ENCODE measurements at regions not wholly inside any gene's neighbourhood (a gene's known extent, or its start where the extent isn't known, plus 50 kb on each side); places are given as distances from the start of the nearest gene placed in this dataset.
"Not testable (repeated sequence)": the region's sequence is repeated elsewhere in the genome, so short reads cannot be mapped to it uniquely, and the experiment has no call there.

DNA sequence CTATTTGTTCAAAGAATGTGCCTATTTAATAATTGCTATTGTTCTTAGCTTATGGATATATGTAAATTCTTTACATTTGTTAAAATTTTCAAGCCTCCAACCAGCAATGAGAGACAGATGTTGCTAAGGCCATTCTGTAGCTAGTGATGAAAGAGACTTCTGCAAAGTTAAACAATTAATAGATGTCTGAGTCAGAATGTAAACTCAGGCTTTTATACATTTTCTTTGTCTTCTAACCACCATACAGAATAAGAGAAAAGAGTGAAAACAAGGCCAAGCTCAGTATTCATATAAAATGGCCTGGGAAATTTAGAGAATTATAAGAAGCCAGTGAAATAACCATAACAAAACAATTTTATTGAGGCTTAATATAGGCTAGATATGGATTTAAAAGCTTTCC lies 1102.3 kb upstream of the SEL1L start:
- no peak for DNase-seq

DNA sequence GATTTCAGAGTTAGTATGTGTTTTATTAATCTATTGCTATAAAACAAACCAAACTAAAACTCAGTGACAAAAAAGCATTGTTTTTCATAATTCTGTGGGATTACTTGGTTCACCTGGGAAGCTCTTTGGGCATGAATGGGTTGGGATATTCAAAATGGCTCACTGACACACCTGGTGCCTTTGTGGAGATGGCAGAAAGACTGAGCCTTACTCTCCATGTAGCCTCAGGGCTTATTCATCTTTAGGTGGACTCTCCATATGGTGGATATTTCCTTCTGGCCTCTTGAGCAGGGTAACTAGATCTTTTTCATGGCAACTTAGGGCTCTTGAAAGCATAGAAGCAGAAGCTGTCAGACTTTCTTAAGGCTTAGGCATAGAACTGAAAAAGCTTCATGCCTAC lies 1102.8 kb upstream of the SEL1L start:
- DNase-seq: no peak

DNA sequence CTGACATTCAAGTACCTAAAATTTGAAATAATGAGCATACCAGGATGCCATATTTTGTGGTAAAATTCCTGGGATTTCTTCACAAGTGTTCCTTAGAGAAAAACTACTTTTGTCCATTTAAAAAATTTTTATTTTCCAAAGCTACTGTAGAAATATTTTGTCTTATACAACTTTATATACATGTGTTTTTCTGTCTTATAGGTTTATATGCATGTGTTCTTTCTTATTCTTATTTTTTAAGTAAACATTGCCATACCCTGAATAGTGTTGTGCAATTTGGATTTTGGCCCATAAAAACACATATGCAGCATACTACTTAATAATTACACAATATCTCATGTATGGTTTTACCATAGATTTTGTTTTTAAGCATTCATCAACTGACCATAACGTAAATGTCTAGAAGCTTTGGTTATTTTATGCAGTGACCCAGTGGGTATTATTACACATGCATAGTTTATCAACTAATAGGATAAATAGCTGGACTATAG lies 1107.4 kb upstream of the SEL1L start:
- no peak for DNase-seq

DNA sequence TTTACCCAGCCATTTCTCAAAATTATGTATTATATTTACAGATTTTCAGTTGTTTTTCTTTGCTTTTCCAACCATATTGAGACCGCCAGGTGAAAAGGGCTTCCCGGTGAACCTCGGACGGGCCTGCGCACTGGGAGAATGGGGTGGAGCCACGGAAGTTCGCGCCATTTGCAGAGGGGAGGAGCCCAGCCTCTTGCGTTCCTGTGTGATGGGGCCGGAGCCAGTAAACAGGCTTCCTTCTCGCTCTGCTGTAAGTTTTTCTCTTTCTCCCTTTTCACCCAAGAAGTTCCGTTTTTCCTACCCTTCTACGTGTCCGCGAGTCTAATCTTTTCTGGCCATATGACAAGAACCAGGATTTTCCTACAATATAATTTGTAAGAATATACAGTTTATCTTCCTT lies 1108.8 kb upstream of the SEL1L start:
- no peak for DNase-seq

DNA sequence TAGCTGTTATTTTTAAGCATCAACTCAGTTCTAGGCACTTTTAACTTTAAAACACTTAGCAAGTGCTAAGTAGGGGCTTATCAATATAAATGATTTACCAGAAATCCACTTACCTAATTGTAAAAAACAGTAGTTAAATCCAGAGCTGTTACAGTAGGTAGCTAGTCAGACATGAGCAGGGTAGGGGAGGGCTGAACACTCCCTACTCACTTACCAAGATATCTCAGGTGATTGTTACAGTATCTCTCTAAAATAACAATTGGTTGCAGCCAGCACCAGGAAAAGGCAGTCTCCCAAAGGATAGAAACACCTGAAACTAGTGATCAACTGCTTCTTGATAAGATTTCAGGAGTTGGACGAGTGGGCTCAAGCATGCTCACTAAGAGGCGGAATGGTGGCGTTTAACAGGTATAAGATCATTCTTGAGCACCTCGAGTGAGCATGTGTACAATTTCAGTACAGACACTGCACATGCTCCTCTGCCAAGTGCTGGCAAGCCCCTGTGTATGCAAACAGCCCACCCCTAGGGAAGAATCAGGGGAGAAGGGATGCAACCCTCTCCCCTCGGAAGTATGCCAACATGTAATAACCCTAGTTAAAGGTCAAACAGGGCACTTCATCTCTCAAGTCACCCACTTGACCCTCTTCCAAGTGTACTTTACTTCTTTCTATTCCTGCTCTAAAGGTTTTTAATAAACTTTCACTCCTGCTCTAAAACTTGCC lies 1113.6 kb upstream of the SEL1L start:
- peak; percentile 87 for DNase-seq

DNA sequence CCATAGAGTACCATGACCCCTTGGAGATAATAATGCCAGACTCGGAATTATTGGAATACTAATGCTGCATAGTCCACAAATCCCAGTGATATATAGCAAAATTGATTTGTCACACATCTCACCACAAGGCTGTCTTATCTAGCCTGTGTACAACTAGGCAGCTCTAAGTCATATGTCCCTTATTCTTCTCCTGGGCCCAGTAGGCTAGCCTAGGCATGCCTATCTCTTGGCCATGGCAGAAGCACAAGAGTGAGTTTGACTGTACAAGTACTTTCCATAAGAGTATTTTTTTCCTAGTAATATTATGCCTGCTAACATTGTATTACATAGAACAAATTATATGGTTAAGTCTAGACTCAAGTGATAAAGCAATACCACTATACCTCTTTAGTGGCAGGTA lies 1122.1 kb upstream of the SEL1L start:
- peak; percentile 8 for DNase-seq

DNA sequence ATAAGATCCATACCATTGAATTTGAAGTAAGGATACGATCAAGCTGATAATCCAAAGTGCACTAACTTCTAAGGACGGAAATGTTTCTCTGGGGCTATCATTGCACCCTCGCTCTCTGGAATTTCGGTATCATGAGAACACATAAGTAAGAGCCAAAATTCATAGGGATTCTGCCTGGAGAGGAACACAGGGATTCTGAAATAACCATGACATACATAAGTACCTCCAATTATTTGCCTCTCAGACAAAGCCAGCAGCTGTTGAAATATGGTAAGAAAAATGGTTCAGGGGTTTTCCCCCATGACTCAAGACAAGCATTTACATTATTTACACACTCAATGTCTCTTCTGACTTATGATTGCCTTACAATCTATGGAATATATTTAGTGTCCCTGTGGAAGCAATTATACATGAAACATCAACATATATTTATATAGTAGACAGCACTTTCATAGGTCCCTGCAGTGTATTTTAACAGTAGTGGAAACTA lies 1123.6 kb upstream of the SEL1L start:
- DNase-seq: no peak

DNA sequence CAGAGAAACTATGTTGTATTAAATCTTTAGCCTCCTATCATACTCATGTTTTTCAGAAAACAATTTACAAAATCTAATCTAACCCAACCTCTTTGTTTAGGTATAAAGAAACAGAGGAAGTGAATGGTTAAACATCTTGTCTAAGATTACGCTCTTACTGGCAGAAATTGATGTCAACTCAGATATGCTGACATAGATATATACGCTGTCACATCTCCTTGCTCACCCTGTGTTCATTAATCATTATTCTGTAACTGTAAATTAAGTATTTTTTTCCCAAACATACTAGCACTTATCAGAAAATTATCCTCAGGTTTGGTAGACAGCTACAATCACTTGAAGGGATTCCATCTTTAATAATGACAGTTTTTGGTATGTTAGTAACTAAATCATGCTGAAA lies 1127.6 kb upstream of the SEL1L start:
- DNase-seq: no peak

DNA sequence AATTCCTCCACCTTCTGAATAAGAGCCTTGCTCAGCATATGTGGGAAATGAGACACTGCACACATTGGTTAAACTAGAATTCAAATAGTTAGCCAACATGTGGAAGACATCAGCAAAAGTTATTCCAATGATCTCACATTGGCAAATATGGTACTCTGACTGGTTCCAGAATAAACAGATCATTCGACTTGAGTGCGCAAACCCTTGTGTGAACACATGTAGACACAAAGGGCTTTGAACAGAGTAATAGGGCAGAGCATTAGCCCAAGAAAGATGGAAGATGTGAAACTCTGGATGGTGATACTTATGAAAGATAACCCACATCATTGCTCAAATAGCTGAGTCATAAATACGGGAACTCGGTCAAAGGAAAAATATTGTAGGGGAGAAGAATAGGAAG lies 1133.4 kb upstream of the SEL1L start:
- no peak for DNase-seq

DNA sequence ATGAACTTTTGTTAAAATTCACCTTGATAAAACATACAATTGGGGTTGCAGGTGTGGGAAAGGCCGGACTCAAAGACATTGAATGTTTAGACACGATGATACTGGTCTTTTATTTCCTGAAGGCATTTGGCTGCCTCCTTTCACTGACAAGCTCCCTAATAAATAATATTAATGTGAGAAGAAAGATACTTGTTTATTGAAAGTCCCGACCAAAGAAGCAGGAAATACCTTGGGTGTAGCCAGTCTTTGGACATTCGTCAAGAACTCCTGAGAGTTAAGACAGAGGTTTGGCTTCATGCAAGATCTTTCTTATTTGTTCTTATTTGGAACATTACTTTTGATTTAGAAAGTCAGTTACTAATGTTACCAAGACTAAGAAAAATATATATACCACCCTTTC lies 1133.8 kb upstream of the SEL1L start:
- DNase-seq: no peak

DNA sequence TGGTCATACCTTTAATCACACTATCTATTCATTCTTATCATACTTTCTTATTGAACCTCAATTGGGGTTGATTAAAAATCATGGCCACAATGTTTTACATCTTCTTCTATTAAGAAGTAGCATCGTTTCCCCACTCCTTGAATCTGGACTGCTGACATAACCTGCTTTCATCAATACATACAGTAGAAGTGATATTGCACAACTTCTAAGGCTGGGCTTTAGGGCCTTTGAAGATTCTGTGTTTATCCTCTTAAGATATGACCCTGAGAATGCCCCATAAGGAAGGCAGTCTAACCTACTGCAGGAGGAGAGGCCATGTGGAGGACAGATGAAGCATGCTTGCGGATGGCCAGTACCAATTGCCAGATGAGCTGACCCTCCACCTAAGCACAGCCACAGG lies 1142.8 kb upstream of the SEL1L start:
- no peak for DNase-seq

DNA sequence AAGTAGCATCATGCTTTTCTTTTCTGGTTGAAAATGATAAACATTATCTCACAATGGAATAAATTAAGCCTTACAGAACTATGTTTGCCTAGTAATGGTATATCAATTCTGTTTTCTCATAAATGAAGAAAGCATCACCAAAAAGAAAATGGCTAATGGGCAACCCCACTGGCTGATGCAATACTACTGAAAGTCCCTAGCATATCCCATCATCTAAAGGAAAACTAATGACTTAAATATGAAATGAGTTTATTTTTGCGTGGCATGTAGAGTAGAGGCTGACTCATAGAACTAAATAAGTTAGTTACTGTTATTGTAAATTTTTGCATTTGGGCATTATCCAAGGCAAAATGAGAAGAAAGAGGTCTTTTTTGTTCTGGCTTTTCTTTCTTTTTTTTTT lies 1156.3 kb upstream of the SEL1L start:
- DNase-seq: no peak

DNA sequence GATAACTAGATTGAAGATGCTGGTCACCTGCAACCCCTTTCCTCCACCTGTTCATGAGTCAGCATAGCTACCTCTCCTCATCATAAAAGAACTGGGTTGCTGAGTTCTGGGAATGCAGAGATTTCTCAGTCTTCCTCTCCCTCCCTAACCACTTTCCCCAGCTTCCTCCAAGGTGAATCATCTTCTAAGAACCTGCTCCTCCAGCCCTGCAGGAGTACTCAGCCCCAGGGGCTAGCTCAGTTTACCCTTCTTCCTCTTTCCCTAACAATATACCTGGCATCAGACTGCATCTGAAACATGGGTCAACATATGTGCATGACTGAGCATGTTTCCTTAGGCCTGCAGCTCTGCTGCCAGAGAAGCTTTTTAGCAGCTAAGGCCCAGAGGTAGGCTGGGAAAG lies 1157.5 kb upstream of the SEL1L start:
- DNase-seq: not testable (repeated sequence)

DNA sequence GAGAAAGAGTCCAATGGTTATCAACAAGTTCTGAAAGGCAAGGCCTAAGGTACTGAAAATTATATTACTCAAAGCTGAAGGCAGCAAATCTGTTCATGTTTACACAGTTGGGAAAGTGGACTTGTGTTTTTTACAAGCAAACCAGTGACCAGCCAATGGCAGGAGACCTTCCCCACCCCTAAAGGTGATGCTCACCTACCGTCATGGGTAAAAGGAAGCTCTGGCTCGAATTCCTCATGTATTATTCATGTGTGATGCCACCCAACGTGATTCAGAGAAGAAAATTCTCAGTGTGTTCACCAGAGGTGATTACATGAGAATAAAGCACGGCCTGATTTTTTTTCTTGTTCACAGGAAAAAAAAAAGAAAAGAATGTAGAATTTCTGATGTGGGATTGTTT lies 1161.2 kb upstream of the SEL1L start:
- no peak for DNase-seq

DNA sequence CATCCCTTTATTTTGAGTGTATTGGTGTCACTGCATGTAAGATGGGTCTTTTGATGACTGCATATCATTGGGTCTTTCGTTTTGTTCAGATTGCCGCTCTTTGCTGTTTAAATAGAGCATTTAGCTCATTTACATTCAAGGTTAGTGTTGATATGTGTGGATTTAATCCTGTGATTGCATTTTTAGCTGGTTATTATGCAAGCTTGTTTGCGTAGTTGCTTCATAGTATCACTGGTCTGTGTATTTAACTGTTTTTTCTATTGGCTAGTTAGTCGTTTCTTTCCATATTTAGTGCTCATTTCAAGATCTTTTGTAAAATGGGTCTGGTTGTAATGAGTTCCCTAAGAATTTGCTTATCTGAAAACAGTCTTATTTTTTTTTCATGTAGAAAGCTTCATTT lies 1170.6 kb upstream of the SEL1L start:
- no peak for DNase-seq

DNA sequence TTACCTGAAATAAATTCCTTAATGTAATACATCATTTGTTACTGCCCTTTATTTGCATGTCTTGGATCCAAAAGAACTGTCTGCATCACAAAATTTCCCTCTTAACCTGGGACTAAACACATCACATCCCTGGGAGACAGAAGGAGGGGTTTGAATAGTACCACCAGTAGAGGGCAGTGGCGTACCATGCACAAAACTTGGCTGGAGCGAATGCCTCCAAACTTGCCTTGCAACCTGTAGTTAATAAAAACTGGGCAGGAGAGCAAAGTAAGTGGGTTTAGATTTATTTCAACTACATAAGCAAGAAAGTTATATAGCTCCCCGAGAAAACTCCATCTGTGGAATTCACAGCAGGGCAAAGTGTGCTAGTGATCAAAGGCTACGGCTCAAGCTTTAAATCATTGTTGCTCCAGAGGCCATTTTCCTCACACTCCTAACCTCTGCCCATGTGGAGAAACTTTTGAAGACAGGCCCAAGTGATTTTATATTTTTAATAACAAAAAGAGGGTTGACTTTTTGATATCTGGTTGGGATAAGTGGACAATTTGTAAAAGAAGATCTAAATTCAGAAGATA lies 1176.7 kb upstream of the SEL1L start:
- DNase-seq: no peak

DNA sequence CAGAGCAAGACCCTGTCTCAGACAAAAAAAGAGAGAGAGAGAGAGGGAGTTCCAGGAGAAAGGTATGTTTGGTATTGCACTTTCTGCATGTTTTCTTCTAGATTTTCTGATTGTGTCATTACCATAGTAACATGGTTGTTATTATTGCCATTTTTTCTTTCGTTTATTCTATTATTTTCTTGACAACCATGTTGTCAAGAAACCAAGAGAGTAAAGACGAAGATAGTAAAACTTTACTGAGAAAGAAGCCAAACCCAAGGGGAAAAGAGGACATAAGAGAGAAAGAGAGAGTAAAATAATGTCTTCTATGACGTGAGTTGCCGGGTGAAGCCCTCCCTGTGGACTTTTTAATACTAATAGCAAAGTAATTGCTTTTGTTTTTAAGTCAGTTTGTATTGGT lies 1186.0 kb upstream of the SEL1L start:
- no peak for DNase-seq

DNA sequence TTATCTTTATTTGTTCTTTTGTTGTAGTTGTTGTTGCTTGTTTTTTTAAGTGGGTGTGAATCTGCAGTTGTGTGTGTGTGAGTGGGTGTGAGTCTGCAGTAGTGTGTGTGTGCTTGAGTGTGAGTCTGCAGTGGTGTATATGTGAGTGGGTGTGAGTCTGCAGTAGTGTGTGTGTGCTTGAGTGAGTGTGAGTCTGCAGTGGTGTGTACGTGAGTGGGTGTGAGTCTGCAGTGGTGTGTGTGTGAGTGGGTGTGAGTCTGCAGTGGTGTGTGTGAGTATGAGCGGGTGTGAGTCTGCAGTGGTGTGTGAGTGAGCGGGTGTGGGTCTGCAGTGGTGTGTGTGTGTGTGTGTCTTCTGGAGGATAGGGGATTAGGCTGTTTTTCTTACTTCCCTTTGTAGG lies 1186.8 kb upstream of the SEL1L start:
- DNase-seq: no peak

DNA sequence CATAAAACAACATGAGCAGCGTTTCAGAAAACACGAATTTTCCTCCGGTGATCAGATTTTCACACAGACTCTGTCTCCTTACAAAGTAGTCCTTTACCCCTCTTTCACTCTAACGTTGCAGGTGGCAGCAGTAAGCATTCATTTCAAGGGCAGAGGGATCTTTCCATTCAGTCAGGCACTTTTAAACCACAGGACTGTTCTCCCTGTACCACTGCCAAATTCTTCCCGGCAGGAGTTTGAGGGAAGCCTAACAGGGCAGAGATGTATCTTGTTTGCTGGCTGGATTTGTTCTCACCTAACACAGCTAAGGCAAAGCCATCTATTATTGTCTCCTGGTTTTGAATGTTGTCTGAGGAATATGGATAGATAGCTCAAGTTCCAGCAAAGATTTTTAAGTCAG lies 1187.3 kb upstream of the SEL1L start:
- peak; percentile 89 for DNase-seq

DNA sequence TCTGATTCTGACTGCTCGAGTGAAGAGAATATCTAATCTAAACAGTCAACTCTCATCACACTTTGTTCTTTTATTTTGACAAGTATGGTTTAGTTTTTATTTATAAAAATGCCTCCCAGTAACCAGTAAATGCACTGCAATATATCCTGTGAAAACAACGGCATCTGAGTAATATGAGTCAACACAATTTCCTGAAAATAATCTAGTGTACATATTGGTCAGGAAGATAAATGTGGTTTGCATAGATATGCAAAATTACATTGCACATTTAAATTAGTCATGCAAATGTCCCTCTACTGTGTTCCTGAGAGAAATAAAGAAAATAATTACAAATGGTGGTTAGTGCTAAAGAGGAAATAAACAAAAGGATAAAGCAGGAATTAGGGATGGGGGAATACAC lies 1190.7 kb upstream of the SEL1L start:
- no peak for DNase-seq

DNA sequence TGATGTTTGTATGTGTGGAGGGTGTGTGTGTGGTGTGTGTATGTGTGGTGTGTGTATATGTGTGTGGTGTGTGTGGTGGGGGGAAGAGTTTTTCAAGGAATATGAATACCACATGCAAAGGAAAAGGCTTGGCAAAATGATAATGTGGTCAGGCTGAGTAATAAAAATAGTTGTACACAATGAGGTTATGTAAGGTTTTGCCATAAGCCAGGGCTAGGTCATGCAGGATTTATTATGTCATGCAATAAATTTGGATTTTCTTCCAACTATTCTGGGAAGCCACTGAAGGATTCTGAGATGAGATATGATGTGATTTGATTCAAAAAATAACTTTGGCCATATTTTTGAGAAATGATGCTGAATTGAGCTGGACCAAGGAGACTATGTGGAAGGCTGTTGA lies 1191.6 kb upstream of the SEL1L start:
- no peak for DNase-seq

DNA sequence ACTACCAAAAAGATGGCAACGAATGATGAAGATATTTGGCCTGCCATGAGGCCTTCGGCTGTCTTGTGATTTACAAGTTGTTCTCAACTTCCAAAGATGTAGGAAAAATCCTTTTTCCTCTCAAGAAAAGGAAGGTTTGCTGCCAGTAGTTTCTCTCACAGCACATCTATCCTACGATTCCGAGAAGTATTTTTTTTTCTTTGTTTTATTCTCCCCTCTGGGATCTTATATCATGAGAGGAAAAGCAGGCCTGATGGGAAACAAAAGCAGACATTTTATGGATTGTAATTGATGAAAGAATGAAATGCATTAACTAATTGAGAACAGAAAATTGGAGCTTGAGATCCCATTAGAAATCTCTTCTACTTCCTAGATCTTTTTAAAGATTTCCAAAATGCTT lies 1197.9 kb upstream of the SEL1L start:
- DNase-seq: no peak

DNA sequence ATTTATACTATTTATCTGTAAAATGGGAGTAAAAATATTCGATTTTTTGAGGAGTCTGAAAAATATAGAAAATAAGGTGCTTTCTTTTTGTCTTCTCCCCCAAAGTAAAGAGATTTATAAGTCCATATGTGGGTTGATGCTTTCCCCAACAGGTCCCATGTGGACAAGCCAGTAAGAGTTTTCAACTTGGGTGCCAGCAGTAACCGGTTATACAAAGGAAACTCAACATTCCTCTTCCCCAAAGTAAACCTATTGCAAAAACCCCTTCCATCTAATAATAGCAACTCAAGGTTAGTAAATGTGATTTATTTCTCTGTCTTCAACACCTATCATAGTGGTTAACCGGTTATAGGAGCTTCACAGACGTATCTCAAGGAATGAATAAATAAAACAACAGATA lies 1206.9 kb upstream of the SEL1L start:
- no peak for DNase-seq

DNA sequence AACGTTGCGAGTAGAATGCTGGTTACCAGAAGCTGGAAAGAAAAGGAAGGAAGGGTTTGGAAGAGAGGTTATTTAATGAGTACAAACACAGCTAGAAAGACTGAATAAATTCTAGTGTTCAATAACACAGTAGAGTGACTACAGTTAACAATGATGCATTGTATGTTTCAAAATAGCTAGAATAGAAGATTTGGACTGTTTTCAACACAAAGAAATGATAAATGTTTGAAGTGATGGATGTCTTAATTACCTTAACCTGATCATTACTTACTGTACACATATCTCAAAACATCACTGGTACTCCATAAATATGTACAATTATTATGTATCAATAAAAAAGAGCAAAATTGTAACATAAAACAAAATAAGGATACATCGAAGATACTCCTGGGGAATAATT lies 1221.8 kb upstream of the SEL1L start:
- DNase-seq: no peak

DNA sequence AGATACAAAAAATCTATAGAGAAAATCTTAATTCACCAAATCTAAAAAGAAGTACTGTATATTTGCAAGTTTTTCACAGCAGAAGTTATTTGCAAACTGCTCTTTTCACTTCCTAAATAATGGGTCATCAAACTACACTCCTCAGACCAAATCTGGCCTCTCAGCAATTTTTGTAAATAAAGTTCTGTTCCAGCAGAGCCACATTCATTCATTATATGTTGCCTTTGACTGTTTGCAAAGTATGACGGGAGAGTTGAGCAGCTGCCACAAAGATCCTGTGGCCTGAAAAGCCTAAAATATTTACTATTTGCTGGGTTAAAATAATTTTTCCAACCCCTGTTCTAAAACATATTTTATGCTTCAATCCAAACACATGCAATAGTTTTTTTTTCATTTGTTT lies 1222.3 kb upstream of the SEL1L start:
- DNase-seq: no peak
